Endothelial cell of umbilical vein (primary cell): ENCODE measurements at regions not wholly inside any gene's neighbourhood (a gene's known extent, or its start where the extent isn't known, plus 50 kb on each side); places are given as distances from the start of the nearest gene placed in this dataset.

Source experiments
- BruUV-seq: library from RNA; stranded (reverse); fragments of 400-500 nt; replicated peaks from 2 replicates; lab custom pipeline; 2021; lab: Mats Ljungman, UMichigan
- CTCF ChIA-PET: fragments of 300-600, 350-600 bp; sonication (Branson Sonifier 250); formaldehyde crosslinking; loops from one replicate; lab custom pipeline; 2021; ENCODE audit warnings: antibody characterized with exemption, inconsistent platforms; lab: Charles Lee
- POLR2A ChIA-PET: fragments of 300-600, 350-600 bp; sonication (Branson Sonifier 250); formaldehyde crosslinking; loops from one replicate; lab custom pipeline; 2021; ENCODE audit warnings: antibody characterized with exemption, inconsistent platforms; lab: Charles Lee
- DNase-seq: peaks from one replicate; pipeline ENCODE4 v3.0.0-alpha.2; 2011; ENCODE audit warnings: low read depth, low spot score
- FAIRE-seq: peaks from 2 replicates; lab custom pipeline; 2011; peaks lifted over from hg19 to GRCh38; lab: Jason Lieb, UNC
- H2AFZ ChIP-seq: 2 replicates; pipeline ENCODE4 v1.6.0; 2012; ENCODE audit warnings: low read depth, low read length, control low read depth, inconsistent platforms
- H3K27ac ChIP-seq: 2 replicates; pipeline ENCODE4 v1.5.1; 2011; ENCODE audit warnings: low read depth, mild to moderate bottlenecking, control low read depth, low read length, moderate library complexity; ENCODE audit not compliant: insufficient read depth
- H3K27me3 ChIP-seq, 2 experiments: 2 replicates each; pipeline versions ENCODE4 v1.6.0 to v1.6.1; 2011; ENCODE audit warnings: low read length in 2 of 2, mixed read lengths in 1 of 2; ENCODE audit not compliant: control insufficient read depth in 2 of 2, insufficient read depth in 2 of 2
- H3K36me3 ChIP-seq, 2 experiments: 2 replicates in 1 of 2; 3 replicates in 1 of 2; pipeline ENCODE4 v1.5.1; 2011; ENCODE audit warnings: low read length in 2 of 2, mild to moderate bottlenecking in 1 of 2, moderate library complexity in 1 of 2; ENCODE audit not compliant: control insufficient read depth in 2 of 2, insufficient read depth in 2 of 2; ENCODE audit errors: extremely low read depth in 1 of 2
- H3K4me1 ChIP-seq: 3 replicates; pipeline ENCODE4 v1.5.1; 2011; ENCODE audit warnings: mild to moderate bottlenecking, low read length; ENCODE audit not compliant: control insufficient read depth, insufficient read depth; ENCODE audit errors: extremely low read depth
- H3K4me2 ChIP-seq: 2 replicates; pipeline ENCODE4 v1.6.1; 2011; ENCODE audit warnings: low read length, control low read depth, mixed read lengths; ENCODE audit not compliant: insufficient read depth
- H3K4me3 ChIP-seq, 3 experiments: fragments of 200-600 bp in 1 of 3; sonication (generic), shearing (Covaris generic) in 1 of 3; replicated peaks in 1 of 3; 2 replicates each; pipeline ENCODE4 v1.5.1; 2011 to 2016; ENCODE audit warnings: control low read depth in 3 of 3, low read length in 3 of 3, mild to moderate bottlenecking in 2 of 3, inconsistent platforms in 1 of 3, low read depth in 1 of 3, moderate library complexity in 1 of 3; ENCODE audit not compliant: insufficient read depth in 1 of 3
- H3K79me2 ChIP-seq: 2 replicates; pipeline ENCODE4 v1.6.0; 2012; ENCODE audit warnings: low read length, inconsistent platforms; ENCODE audit not compliant: control insufficient read depth, insufficient read depth
- H3K9ac ChIP-seq: replicated peaks from 2 replicates; pipeline ENCODE3; 2011; ENCODE audit warnings: low read length, control low read depth; ENCODE audit not compliant: insufficient read depth; ENCODE audit errors: extremely low read depth
- H3K9me1 ChIP-seq: replicated peaks from 3 replicates; pipeline ENCODE4 v1.6.0; 2011; ENCODE audit warnings: mild to moderate bottlenecking, low read length; ENCODE audit not compliant: control insufficient read depth, insufficient read depth; ENCODE audit errors: extremely low read depth
- H3K9me3 ChIP-seq: replicated peaks from 2 replicates; pipeline ENCODE4 v1.5.1; 2012; ENCODE audit warnings: low read length, inconsistent platforms; ENCODE audit not compliant: control insufficient read depth, insufficient read depth
- H4K20me1 ChIP-seq: replicated peaks from 2 replicates; pipeline ENCODE3; 2011; ENCODE audit warnings: mild to moderate bottlenecking, low read length; ENCODE audit not compliant: control insufficient read depth, insufficient read depth; ENCODE audit errors: extremely low read depth
- CTCF ChIP-seq, 2 donors: IDR thresholded peaks; 1 replicate in 1 of 2; 2 replicates in 1 of 2; pipeline ENCODE4 v1.5.1; 2011; ENCODE audit warnings: low read length in 2 of 2, mild to moderate bottlenecking in 2 of 2, moderate library complexity in 2 of 2, control low read depth in 1 of 2, inconsistent platforms in 1 of 2, low read depth in 1 of 2; ENCODE audit not compliant: insufficient read depth in 1 of 2; ENCODE audit errors: extremely low read depth in 1 of 2
- EZH2 ChIP-seq: IDR thresholded peaks from 2 replicates; pipeline ENCODE4 v1.6.1; 2012; ENCODE audit warnings: borderline replicate concordance, low read depth, mild to moderate bottlenecking, moderate library complexity, low read length, inconsistent platforms; ENCODE audit not compliant: severe bottlenecking
- FOS ChIP-seq: IDR thresholded peaks from 2 replicates; pipeline ENCODE4 v1.6.1; 2011; ENCODE audit warnings: mild to moderate bottlenecking, low read length, moderate library complexity, borderline replicate concordance; ENCODE audit not compliant: insufficient read depth
- GATA2 ChIP-seq: IDR thresholded peaks from 2 replicates; pipeline ENCODE4 v1.7.0; 2011; ENCODE audit warnings: low read depth, mild to moderate bottlenecking, moderate library complexity, mixed read lengths, low read length; ENCODE audit not compliant: insufficient read length, insufficient read depth
- JUN ChIP-seq: IDR thresholded peaks from 2 replicates; pipeline ENCODE4 v1.6.1; 2011; ENCODE audit warnings: borderline replicate concordance, low read depth; ENCODE audit not compliant: insufficient read length, insufficient read depth
- MAX ChIP-seq: IDR thresholded peaks from 2 replicates; pipeline ENCODE4 v1.6.1; 2011; ENCODE audit not compliant: insufficient read depth, insufficient read length
- MYC ChIP-seq: IDR thresholded peaks from one replicate; pipeline ENCODE4 v1.6.1; 2011; ENCODE audit warnings: mild to moderate bottlenecking, low read depth, low read length
- POLR2A ChIP-seq: IDR thresholded peaks from 2 replicates; pipeline ENCODE4 v1.6.1; 2012; ENCODE audit warnings: low read depth, mild to moderate bottlenecking, control low read depth, low read length
- POLR2AphosphoS5 ChIP-seq: IDR thresholded peaks from 2 replicates; pipeline ENCODE4 v1.6.1; 2012; ENCODE audit warnings: low read depth, mild to moderate bottlenecking, control low read depth, low read length, moderate library complexity; ENCODE audit not compliant: insufficient read depth
- dilution Hi-C: fragments of 300-500 bp; cut with MboI; formaldehyde crosslinking; loops from one replicate; pipeline ENCODE4 v1.15.0; 2019; ENCODE audit warnings: low sequenced_read_pairs; ENCODE audit not compliant: extremely low pct_ligation_motif_present
- intact Hi-C: fragments of 100-400 bp; cut with micrococcal nuclease; formaldehyde crosslinking; loops from one replicate; pipeline ENCODE4 v1.10.0; 2022

- no peak overlapping the region for H3K9ac ChIP-seq
- no peaks in the 10 kb centered on the region for H3K9me3 ChIP-seq
- H3K4me2 ChIP-seq = no peak overlapping the region
- no peaks in the 10 kb centered on the region for H3K36me3 ChIP-seq
- DNase-seq (peak; percentile 47), FAIRE-seq (no peak)
- H3K79me2 ChIP-seq = no peaks in the 10 kb centered on the region
- intact Hi-C loops = no loop called here
- no peak overlapping the region for H3K4me3 ChIP-seq
- no peaks in the 10 kb centered on the region for H3K4me1 ChIP-seq
- no peak overlapping the region for H2AFZ ChIP-seq
- H3K27ac ChIP-seq = no peak overlapping the region
- no peaks in the 10 kb centered on the region for H4K20me1 ChIP-seq
- BruUV-seq = no TSS peak
- POLR2A ChIA-PET = no interaction called here
- CTCF ChIA-PET = no interaction called here
- H3K9me1 ChIP-seq = no peaks in the 10 kb centered on the region
- no peaks in the 10 kb centered on the region for H3K27me3 ChIP-seq
- dilution Hi-C loops = no loop called here
- TF ChIP-seq JUN (peak; percentile 22), MYC (no peak), GATA2 (no peak), FOS (peak; percentile 27), POLR2AphosphoS5 (no peak), EZH2 (no peak), CTCF (IDR thresholded peaks at IDR 0.05; ENCODE audit: extremely low read depth in 1 of 2, insufficient read depth in 1 of 2, low read depth in 1 of 2, low read length in 2 of 2) (no peak), POLR2A (no peak), MAX (no peak)
These were observed 85.8 kb downstream of the NIBAN1 start for GRCh38 chr1:184888505-184888904.
